Activated B cell treated with CpG ODN at 0.5 μM for 24 hours (primary cell): ENCODE measurements at regions not wholly inside any gene's neighbourhood (a gene's known extent, or its start where the extent isn't known, plus 50 kb on each side); places are given as distances from the start of the nearest gene placed in this dataset.

ENCODE experiments used
- ATAC-seq: fragments of 200-7000 bp; cut with Tn5 transposase; one replicate; pipeline ENCODE4 v1.10.0; 2021; ENCODE audit warnings: low read depth, mild to moderate bottlenecking, moderate library complexity
- CTCF ChIA-PET: fragments of 350-600 bp; sonication (Branson Sonifier 250); formaldehyde crosslinking; loops from one replicate; lab custom pipeline; 2021; ENCODE audit warnings: antibody characterized with exemption; lab: Charles Lee
- POLR2A ChIA-PET: fragments of 350-600 bp; sonication (Branson Sonifier 250); formaldehyde crosslinking; loops from one replicate; lab custom pipeline; 2021; ENCODE audit warnings: antibody characterized with exemption; lab: Charles Lee
- DNase-seq: peaks from one replicate; pipeline ENCODE4 v3.0.0; 2022
- H3K27ac Mint-ChIP-seq: one replicate; pipeline ENCODE4 v1.8.0; 2020; ENCODE audit warnings: mixed read lengths
- H3K27me3 Mint-ChIP-seq: one replicate; pipeline ENCODE4 v1.8.0; 2021; ENCODE audit warnings: mixed read lengths
- H3K36me3 Mint-ChIP-seq: one replicate; pipeline ENCODE4 v1.8.0; 2021; ENCODE audit warnings: low read depth, mixed read lengths
- H3K4me1 Mint-ChIP-seq: one replicate; pipeline ENCODE4 v1.8.0; 2021; ENCODE audit warnings: mixed read lengths
- H3K4me3 Mint-ChIP-seq: one replicate; pipeline ENCODE4 v1.8.0; 2020; ENCODE audit warnings: mild to moderate bottlenecking, mixed read lengths
- H3K9me3 Mint-ChIP-seq: one replicate; pipeline ENCODE4 v1.8.0; 2020; ENCODE audit warnings: mixed read lengths
- intact Hi-C: fragments of 100-400 bp; cut with micrococcal nuclease; formaldehyde crosslinking; loops from one replicate; pipeline ENCODE4 v1.15.1; 2024
- TF ChIP-seq, protein P1 (sequence below): fragments of 200-600 bp; IDR thresholded peaks from one replicate; pipeline ENCODE4 v1.8.0; 2022; ENCODE audit warnings: antibody characterized with exemption, mild to moderate bottlenecking

GRCh38 chr5:58273711-58274110, 186.2 kb downstream of the PLK2 start:
- ATAC-seq (no peak), DNase-seq (no peak)
- TF ChIP-seq, protein P1, sequence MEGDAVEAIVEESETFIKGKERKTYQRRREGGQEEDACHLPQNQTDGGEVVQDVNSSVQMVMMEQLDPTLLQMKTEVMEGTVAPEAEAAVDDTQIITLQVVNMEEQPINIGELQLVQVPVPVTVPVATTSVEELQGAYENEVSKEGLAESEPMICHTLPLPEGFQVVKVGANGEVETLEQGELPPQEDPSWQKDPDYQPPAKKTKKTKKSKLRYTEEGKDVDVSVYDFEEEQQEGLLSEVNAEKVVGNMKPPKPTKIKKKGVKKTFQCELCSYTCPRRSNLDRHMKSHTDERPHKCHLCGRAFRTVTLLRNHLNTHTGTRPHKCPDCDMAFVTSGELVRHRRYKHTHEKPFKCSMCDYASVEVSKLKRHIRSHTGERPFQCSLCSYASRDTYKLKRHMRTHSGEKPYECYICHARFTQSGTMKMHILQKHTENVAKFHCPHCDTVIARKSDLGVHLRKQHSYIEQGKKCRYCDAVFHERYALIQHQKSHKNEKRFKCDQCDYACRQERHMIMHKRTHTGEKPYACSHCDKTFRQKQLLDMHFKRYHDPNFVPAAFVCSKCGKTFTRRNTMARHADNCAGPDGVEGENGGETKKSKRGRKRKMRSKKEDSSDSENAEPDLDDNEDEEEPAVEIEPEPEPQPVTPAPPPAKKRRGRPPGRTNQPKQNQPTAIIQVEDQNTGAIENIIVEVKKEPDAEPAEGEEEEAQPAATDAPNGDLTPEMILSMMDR, result no peak
- Mint-ChIP-seq H3K4me1 (no peaks in the 10 kb centered on the region), H3K27me3 (peaks cover 5% of the 10 kb centered on the region), H3K4me3 (no peak overlapping the region), H3K27ac (no peak overlapping the region), H3K9me3 (peaks cover 2% of the 10 kb centered on the region), H3K36me3 (no peaks in the 10 kb centered on the region)
- ChIA-PET POLR2A (no interaction called here), CTCF (no interaction called here)
- intact Hi-C loops, result no loop called here

DNA sequence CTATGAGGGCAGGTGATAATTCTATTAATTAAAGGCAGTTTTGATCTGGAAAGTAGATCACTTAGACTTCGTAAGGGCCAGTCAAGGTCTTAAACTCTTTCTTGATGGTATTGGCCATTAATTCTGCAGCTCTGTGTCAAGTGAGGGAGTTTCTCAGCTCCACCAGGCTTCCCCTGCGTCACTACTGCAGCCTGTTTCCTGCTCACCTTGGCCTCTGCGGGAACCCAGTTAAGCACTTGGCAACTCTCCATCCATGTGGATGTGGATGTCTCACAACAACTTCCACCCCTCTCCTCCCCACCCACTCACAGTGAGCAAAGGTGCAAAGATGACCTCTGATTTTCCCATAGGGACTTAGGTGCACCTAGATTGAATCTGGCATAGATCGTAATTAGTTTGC, 191.6 kb downstream of the PLK2 start:
- H3K27me3 Mint-ChIP-seq, result no peaks in the 10 kb centered on the region
- ChIA-PET POLR2A (no interaction called here), CTCF (no interaction called here)
- no peaks in the 10 kb centered on the region for H3K36me3 Mint-ChIP-seq
- intact Hi-C loops, result no loop called here
- TF ChIP-seq, protein P1, result no peak
- H3K9me3 Mint-ChIP-seq, result peaks cover 2% of the 10 kb centered on the region
- DNase-seq (no peak), ATAC-seq (no peak)
- no peaks in the 10 kb centered on the region for H3K4me1 Mint-ChIP-seq
- H3K4me3 Mint-ChIP-seq, result no peak overlapping the region
- no peak overlapping the region for H3K27ac Mint-ChIP-seq

DNA sequence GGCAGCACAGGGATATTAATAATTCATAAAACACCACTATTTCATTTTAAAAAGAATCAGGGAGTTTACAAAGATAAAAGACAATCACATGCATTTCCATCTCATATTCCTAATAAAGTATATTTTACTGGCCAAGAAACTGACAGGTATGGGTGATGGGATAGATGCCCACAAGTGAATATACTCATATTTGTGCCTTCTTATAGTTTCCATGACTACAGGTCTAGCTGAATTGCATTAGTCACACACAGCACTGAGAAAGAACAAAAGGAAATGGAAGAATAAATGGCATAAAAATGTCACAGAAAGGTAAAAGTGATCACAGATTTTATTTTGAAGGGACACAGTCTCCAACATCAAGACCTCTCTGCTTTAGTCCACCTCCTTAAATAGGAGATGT, 193.5 kb downstream of the PLK2 start:
- ATAC-seq (no peak), DNase-seq (no peak)
- H3K36me3 Mint-ChIP-seq, result no peaks in the 10 kb centered on the region
- TF ChIP-seq, protein P1, result no peak
- peaks cover 2% of the 10 kb centered on the region for H3K9me3 Mint-ChIP-seq
- POLR2A ChIA-PET, result no interaction called here
- CTCF ChIA-PET, result no interaction called here
- no peak overlapping the region for H3K4me3 Mint-ChIP-seq
- no peaks in the 10 kb centered on the region for H3K4me1 Mint-ChIP-seq
- H3K27me3 Mint-ChIP-seq, result no peaks in the 10 kb centered on the region
- H3K27ac Mint-ChIP-seq, result no peak overlapping the region
- intact Hi-C loops, result no loop called here

DNA sequence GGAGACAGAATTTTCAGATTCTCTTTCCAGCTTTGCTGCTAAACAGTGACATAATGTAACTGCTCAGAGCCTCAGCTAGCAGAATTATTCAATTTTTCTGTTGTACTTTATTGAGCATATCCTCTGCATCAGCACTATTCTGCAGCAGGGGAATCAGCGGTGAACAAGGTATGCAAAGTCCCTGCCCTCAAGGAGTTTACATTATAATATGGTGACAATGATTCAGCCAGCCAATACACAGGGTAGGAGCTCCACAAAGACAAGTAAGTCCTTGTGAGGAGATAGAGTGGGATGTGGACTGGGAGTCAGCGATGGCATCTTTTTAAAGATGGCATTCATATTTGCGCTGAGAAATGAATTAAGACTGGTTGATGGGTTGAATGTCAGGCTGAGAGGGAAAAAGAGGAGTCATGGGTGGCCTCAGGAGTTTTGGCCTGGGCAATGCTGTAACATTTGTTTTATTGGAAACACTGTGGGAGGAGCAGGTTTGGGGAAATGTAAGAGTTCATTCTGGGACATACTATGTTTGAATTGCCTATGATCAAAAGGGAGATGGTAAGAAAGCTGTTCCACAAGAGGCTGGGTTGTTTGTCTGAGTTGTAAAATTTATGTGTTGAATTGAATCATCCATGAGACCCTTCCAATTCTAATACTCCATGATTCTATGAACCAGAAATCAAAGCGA, 194.5 kb downstream of the PLK2 start:
- no peaks in the 10 kb centered on the region for H3K36me3 Mint-ChIP-seq
- ChIA-PET POLR2A (no interaction called here), CTCF (no interaction called here)
- H3K4me1 Mint-ChIP-seq, result no peaks in the 10 kb centered on the region
- ATAC-seq (no peak), DNase-seq (no peak)
- intact Hi-C loops, result no loop called here
- no peaks in the 10 kb centered on the region for H3K27me3 Mint-ChIP-seq
- H3K4me3 Mint-ChIP-seq, result no peak overlapping the region
- TF ChIP-seq, protein P1, result no peak
- H3K27ac Mint-ChIP-seq, result no peak overlapping the region
- H3K9me3 Mint-ChIP-seq, result peaks cover 2% of the 10 kb centered on the region

DNA sequence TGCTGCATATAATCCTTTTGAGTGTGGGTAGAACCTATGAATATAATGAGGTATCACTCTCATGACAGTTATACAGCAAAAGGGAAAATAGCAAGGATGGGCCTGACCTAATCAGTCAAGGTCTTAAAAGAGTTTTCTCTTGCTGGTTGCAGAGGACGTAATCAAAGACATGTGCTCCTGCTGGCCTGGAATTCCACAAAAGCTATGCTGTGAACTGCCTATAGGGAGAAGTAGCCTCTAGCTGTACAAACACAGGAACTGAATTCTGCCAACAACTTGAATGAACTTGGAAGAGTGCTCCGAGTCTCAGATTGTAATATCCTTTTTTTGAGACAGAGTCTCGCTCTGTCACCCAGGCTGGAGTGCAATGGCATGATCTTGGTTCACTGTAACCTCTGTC, 195.6 kb downstream of the PLK2 start:
- CTCF ChIA-PET, result no interaction called here
- TF ChIP-seq, protein P1, result no peak
- H3K4me3 Mint-ChIP-seq, result no peak overlapping the region
- no peaks in the 10 kb centered on the region for H3K4me1 Mint-ChIP-seq
- H3K27me3 Mint-ChIP-seq, result no peaks in the 10 kb centered on the region
- H3K36me3 Mint-ChIP-seq, result no peaks in the 10 kb centered on the region
- POLR2A ChIA-PET, result no interaction called here
- H3K27ac Mint-ChIP-seq, result no peak overlapping the region
- peaks cover 2% of the 10 kb centered on the region for H3K9me3 Mint-ChIP-seq
- no peak for DNase-seq
- intact Hi-C loops, result no loop called here
- no peak for ATAC-seq
